WTC11 (cell line): ENCODE measurements at regions not wholly inside any gene's neighbourhood (a gene's known extent, or its start where the extent isn't known, plus 50 kb on each side); places are given as distances from the start of the nearest gene placed in this dataset.

Experiments used
- ATAC-seq: fragments of 200-7000 bp; cut with Tn5 transposase; 2 replicates; pipeline ENCODE4 v1.10.0; 2021; ENCODE audit warnings: mild to moderate bottlenecking, moderate library complexity
- CTCF ChIA-PET: fragments of 300-600 bp; sonication (Branson Sonifier 250); formaldehyde crosslinking; loops from one replicate; lab custom pipeline; 2021; ENCODE audit warnings: antibody characterized with exemption; lab: Charles Lee
- POLR2A ChIA-PET: fragments of 350-600 bp; sonication (Branson Sonifier 250); formaldehyde crosslinking; loops from one replicate; lab custom pipeline; 2021; ENCODE audit warnings: antibody characterized with exemption; lab: Charles Lee
- DNase-seq: peaks from one replicate; pipeline ENCODE4 v3.0.0; 2021; ENCODE audit warnings: low spot score
- H3K27ac Mint-ChIP-seq: 2 replicates; pipeline ENCODE4 v1.8.0; 2021; ENCODE audit warnings: mixed read lengths
- H3K27me3 Mint-ChIP-seq: 2 replicates; pipeline ENCODE4 v1.8.0; 2021; ENCODE audit warnings: low read depth, mild to moderate bottlenecking, moderate library complexity, mixed read lengths
- H3K36me3 Mint-ChIP-seq: 2 replicates; pipeline ENCODE4 v1.8.0; 2021; ENCODE audit warnings: mixed read lengths
- H3K4me1 Mint-ChIP-seq: 2 replicates; pipeline ENCODE4 v1.8.0; 2022; ENCODE audit warnings: mixed read lengths
- H3K4me3 Mint-ChIP-seq: 2 replicates; pipeline ENCODE4 v1.8.0; 2021; ENCODE audit warnings: mild to moderate bottlenecking, moderate library complexity, mixed read lengths
- H3K9me3 Mint-ChIP-seq: 2 replicates; pipeline ENCODE4 v1.8.0; 2021; ENCODE audit warnings: mixed read lengths
- AFF4 ChIP-seq: sonication (generic); formaldehyde crosslinking; IDR thresholded peaks from 2 replicates; pipeline ENCODE4 v1.8.1; 2023; ENCODE audit warnings: mild to moderate bottlenecking, missing genetic modification reagents, borderline replicate concordance
- E2F1 ChIP-seq: sonication (generic); formaldehyde crosslinking; IDR thresholded peaks from 2 replicates; pipeline ENCODE4 v1.8.0; 2022; ENCODE audit warnings: mild to moderate bottlenecking, missing genetic modification reagents
- GABPB1 ChIP-seq: sonication (generic); formaldehyde crosslinking; IDR thresholded peaks from 2 replicates; pipeline ENCODE4 v1.8.1; 2023; ENCODE audit warnings: mild to moderate bottlenecking, missing genetic modification reagents
- HMGA2 ChIP-seq: fragments of 250-450 bp; sonication (Bioruptor Pico); IDR thresholded peaks from 2 replicates; pipeline ENCODE4 v1.4.0; 2021; ENCODE audit warnings: mild to moderate bottlenecking, moderate library complexity
- JAZF1 ChIP-seq: fragments of 250-450 bp; sonication (Bioruptor Pico); IDR thresholded peaks from 2 replicates; pipeline ENCODE4 v1.9.0; 2021; ENCODE audit warnings: moderate library complexity, mild to moderate bottlenecking, inconsistent platforms
- MLX ChIP-seq: sonication (generic); formaldehyde crosslinking; IDR thresholded peaks from 2 replicates; pipeline ENCODE4 v1.8.1; 2023; ENCODE audit warnings: mild to moderate bottlenecking, missing genetic modification reagents, moderate library complexity
- PRRX2 ChIP-seq: fragments of 250-450 bp; sonication (Bioruptor Pico); IDR thresholded peaks from 2 replicates; pipeline ENCODE4 v1.8.0; 2021; ENCODE audit warnings: mild to moderate bottlenecking
- ZBTB43 ChIP-seq: sonication (generic); formaldehyde crosslinking; IDR thresholded peaks from 2 replicates; pipeline ENCODE4 v1.8.1; 2023; ENCODE audit warnings: mild to moderate bottlenecking, missing genetic modification reagents
- ZNF219 ChIP-seq: sonication (generic); formaldehyde crosslinking; IDR thresholded peaks from 2 replicates; pipeline ENCODE4 v1.8.0; 2023; ENCODE audit warnings: missing genetic modification reagents, mild to moderate bottlenecking, borderline replicate concordance
- ZNF317 ChIP-seq: sonication (generic); formaldehyde crosslinking; IDR thresholded peaks from 2 replicates; pipeline ENCODE4 v1.8.1; 2023; ENCODE audit warnings: low read depth, mild to moderate bottlenecking, moderate library complexity, missing genetic modification reagents, borderline replicate concordance
- ZNF425 ChIP-seq: fragments of 250-450 bp; sonication (Bioruptor Pico); conservative IDR thresholded peaks from 2 replicates; pipeline ENCODE4 v1.9.0; 2021; ENCODE audit warnings: mild to moderate bottlenecking
- ZSCAN18 ChIP-seq: fragments of 250-450 bp; sonication (Bioruptor Pico); IDR thresholded peaks from 2 replicates; pipeline ENCODE4 v2.1.2; 2022; ENCODE audit warnings: mild to moderate bottlenecking, moderate library complexity
- TF ChIP-seq, protein P1 (sequence below): sonication (generic); formaldehyde crosslinking; IDR thresholded peaks from 2 replicates; pipeline ENCODE4 v1.8.0; 2023; ENCODE audit warnings: missing genetic modification reagents
- TF ChIP-seq, protein P2 (sequence below): sonication (generic); formaldehyde crosslinking; IDR thresholded peaks from 2 replicates; pipeline ENCODE4 v1.8.1; 2023; ENCODE audit warnings: mild to moderate bottlenecking, moderate library complexity, missing genetic modification reagents
- TF ChIP-seq, protein P3 (sequence below): fragments of 250-450 bp; sonication (Bioruptor Pico); IDR thresholded peaks from 2 replicates; pipeline ENCODE4 v1.9.0; 2021; ENCODE audit warnings: moderate library complexity, mild to moderate bottlenecking, inconsistent platforms, borderline replicate concordance
- TF ChIP-seq, protein P4 (sequence below): sonication (generic); formaldehyde crosslinking; IDR thresholded peaks from 2 replicates; pipeline ENCODE4 v1.8.0; 2023; ENCODE audit warnings: mild to moderate bottlenecking, missing genetic modification reagents

- TF ChIP-seq E2F1: no peak
- no peak for TF ChIP-seq ZNF219 (CRISPR knock-in tag)
- TF ChIP-seq, protein P1, sequence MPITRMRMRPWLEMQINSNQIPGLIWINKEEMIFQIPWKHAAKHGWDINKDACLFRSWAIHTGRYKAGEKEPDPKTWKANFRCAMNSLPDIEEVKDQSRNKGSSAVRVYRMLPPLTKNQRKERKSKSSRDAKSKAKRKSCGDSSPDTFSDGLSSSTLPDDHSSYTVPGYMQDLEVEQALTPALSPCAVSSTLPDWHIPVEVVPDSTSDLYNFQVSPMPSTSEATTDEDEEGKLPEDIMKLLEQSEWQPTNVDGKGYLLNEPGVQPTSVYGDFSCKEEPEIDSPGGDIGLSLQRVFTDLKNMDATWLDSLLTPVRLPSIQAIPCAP (CRISPR knock-in tag): no peak
- TF ChIP-seq, protein P2, sequence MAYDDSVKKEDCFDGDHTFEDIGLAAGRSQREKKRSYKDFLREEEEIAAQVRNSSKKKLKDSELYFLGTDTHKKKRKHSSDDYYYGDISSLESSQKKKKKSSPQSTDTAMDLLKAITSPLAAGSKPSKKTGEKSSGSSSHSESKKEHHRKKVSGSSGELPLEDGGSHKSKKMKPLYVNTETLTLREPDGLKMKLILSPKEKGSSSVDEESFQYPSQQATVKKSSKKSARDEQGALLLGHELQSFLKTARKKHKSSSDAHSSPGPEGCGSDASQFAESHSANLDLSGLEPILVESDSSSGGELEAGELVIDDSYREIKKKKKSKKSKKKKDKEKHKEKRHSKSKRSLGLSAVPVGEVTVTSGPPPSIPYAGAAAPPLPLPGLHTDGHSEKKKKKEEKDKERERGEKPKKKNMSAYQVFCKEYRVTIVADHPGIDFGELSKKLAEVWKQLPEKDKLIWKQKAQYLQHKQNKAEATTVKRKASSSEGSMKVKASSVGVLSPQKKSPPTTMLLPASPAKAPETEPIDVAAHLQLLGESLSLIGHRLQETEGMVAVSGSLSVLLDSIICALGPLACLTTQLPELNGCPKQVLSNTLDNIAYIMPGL: no peak
- TF ChIP-seq AFF4 (CRISPR knock-in tag): no peak
- TF ChIP-seq ZSCAN18: no peak
- no peak for TF ChIP-seq ZBTB43 (CRISPR knock-in tag)
- TF ChIP-seq, all 79 proteins: peak for 0
These were observed 625.7 kb upstream of the CFAP20DC start (continued) for GRCh38 chr3:59675495-59675894.

- Mint-ChIP-seq H3K27me3 (peaks cover 7% of the 10 kb centered on the region; the same call in 1 of the 2 replicates), H3K4me1 (peaks cover 17% of the 10 kb centered on the region)
- DNase-seq (no peak), ATAC-seq (no peak)
- POLR2A ChIA-PET: no interaction called here
- TF ChIP-seq ZNF425 (CRISPR knock-in tag) (no peak), JAZF1 (CRISPR knock-in tag) (no peak), MLX (CRISPR knock-in tag) (no peak), ZNF317 (CRISPR knock-in tag) (no peak), GABPB1 (no peak), PRRX2 (CRISPR knock-in tag) (no peak), HMGA2 (no peak)
- TF ChIP-seq, protein P3, sequence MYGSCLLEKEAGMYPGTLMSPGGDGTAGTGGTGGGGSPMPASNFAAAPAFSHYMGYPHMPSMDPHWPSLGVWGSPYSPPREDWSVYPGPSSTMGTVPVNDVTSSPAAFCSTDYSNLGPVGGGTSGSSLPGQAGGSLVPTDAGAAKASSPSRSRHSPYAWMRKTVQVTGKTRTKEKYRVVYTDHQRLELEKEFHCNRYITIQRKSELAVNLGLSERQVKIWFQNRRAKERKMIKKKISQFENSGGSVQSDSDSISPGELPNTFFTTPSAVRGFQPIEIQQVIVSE (CRISPR knock-in tag): no peak
- TF ChIP-seq, protein P4, sequence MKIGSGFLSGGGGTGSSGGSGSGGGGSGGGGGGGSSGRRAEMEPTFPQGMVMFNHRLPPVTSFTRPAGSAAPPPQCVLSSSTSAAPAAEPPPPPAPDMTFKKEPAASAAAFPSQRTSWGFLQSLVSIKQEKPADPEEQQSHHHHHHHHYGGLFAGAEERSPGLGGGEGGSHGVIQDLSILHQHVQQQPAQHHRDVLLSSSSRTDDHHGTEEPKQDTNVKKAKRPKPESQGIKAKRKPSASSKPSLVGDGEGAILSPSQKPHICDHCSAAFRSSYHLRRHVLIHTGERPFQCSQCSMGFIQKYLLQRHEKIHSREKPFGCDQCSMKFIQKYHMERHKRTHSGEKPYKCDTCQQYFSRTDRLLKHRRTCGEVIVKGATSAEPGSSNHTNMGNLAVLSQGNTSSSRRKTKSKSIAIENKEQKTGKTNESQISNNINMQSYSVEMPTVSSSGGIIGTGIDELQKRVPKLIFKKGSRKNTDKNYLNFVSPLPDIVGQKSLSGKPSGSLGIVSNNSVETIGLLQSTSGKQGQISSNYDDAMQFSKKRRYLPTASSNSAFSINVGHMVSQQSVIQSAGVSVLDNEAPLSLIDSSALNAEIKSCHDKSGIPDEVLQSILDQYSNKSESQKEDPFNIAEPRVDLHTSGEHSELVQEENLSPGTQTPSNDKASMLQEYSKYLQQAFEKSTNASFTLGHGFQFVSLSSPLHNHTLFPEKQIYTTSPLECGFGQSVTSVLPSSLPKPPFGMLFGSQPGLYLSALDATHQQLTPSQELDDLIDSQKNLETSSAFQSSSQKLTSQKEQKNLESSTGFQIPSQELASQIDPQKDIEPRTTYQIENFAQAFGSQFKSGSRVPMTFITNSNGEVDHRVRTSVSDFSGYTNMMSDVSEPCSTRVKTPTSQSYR (CRISPR knock-in tag): no peak
- TF ChIP-seq, all 79 proteins: peak for 0
- no peaks in the 10 kb centered on the region for H3K36me3 Mint-ChIP-seq
- no peak overlapping the region for H3K27ac Mint-ChIP-seq
- H3K9me3 Mint-ChIP-seq: no peaks in the 10 kb centered on the region
- no peak overlapping the region for H3K4me3 Mint-ChIP-seq
- CTCF ChIA-PET: no interaction called here
These were observed 613.4 kb upstream of the CFAP20DC start for GRCh38 chr3:59663076-59663850.
